ENCODE measurements at regions not wholly inside any gene's neighbourhood (a gene's known extent, or its start where the extent isn't known, plus 50 kb on each side); places are given as distances from the start of the nearest gene placed in this dataset.

- no peak for TF ChIP-seq POLR2AphosphoS5 (IDR thresholded peaks at IDR 0.05; ENCODE audit: insufficient read depth in 1 of 2, low read depth in 1 of 2)
- TF ChIP-seq POLR2A (IDR thresholded peaks at IDR 0.05), result no peak
- no peak for TF ChIP-seq CTCF (IDR thresholded peaks at IDR 0.05)
Observed at GRCh38 chr11:95358511-95359340, 127.7 kb upstream of the SESN3 start.
